ENCODE measurements at regions not wholly inside any gene's neighbourhood (a gene's known extent, or its start where the extent isn't known, plus 50 kb on each side); places are given as distances from the start of the nearest gene placed in this dataset.
A peak's percentile ranks its signal among the peaks of the same experiment; 100 is the strongest.

DNA sequence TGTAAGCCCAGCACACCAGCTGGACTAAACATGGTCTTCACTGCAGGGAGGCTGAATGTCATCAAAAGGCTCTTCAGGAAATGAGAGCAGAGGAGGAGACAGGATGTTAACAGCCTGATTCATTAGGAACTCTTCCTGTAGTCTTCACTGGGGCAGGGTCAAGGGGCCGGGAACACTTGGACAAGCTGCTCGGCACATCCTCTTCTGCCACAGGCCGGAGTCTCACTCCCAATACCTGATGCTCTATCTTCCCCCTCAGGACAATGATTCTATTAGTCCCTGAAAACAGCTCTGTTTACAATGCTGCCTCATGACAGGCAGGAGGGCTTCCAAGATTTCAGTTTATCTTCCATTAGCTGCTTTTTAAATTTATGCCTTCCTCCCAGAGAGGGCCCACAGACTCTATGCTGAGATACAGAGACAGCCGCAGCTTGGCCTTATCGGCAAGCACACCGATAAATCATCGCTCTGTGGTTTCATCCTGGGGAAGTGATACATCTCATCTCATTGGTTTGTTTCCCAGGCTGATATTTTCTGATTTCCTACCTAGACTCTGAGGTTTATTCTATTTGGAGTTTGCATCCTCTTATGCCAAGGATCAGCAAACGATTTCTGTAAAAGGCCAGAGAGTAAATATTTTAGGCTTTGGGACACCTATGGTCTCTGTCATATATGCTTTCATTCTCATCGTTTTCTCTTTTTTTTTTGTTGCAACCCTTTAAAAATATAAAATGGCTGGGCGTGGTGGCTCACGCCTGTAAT, 214.0 kb upstream of the ASIC2 start:
- ATAC-seq (peak; percentile 48), FAIRE-seq (no peak), DNase-seq (ENCODE audit: low read depth, low spot score) (no peak)
- Histone ChIP-seq H3K27ac (ENCODE audit: control insufficient read depth, insufficient read depth) (no peak overlapping the region), H3K9me3 (replicated peaks; ENCODE audit: control insufficient read depth, insufficient read depth, low read length) (no peaks in the 10 kb centered on the region), H2AFZ (ENCODE audit: control insufficient read depth, low read depth, low read length) (no peak overlapping the region), H3K4me2 (ENCODE audit: control insufficient read depth, insufficient read depth) (no peak overlapping the region), H3K4me3 (no peak overlapping the region), H3K4me1 (ENCODE audit: control insufficient read depth, insufficient read depth, low read length) (no peaks in the 10 kb centered on the region), H3K36me3 (ENCODE audit: control insufficient read depth in 2 of 2, insufficient read depth in 2 of 2, low read length in 1 of 2) (no peaks in the 10 kb centered on the region), H3K79me2 (ENCODE audit: control insufficient read depth, insufficient read depth, low read length) (no peaks in the 10 kb centered on the region), H3K27me3 (replicated peaks in 1 of 2; ENCODE audit: control insufficient read depth in 2 of 2, insufficient read depth in 2 of 2, low read length in 1 of 2) (no peaks in the 10 kb centered on the region), H3K9ac (ENCODE audit: control insufficient read depth, insufficient read depth, low read length) (no peak overlapping the region), H4K20me1 (ENCODE audit: control insufficient read depth, insufficient read depth) (no peaks in the 10 kb centered on the region)
- CTCF ChIA-PET = interaction anchor here (1.5 to 1.8 kb wide), 2 partner anchors 12 to 49 kb away, joined by 4 to 11 read pairs; no protein-coding TSS in a partner anchor
- RAD21 ChIA-PET (ENCODE audit: unreplicated experiment) = no interaction called here
- BruUV-seq (replicated peaks) = no TSS peak
- WGBS (ENCODE audit: insufficient coverage, insufficient replicate concordance, low lambda C conversion rate, missing lambda C conversion rate) = 32% methylated on average over 11 of the region's 11 CpGs
- SMC1A ChIA-PET (ENCODE audit: uncharacterized antibody, unreplicated experiment) = no interaction called here
- TF ChIP-seq SUZ12 (IDR thresholded peaks at IDR 0.05; ENCODE audit: unreplicated experiment) = no peak
- no peak for TF ChIP-seq SP1 (IDR thresholded peaks at IDR 0.05; ENCODE audit: low read depth, low read length)
- TF ChIP-seq ZBED1 (IDR thresholded peaks at IDR 0.05; ENCODE audit: borderline replicate concordance) = no peak
- no peak for TF ChIP-seq MAX (IDR thresholded peaks at IDR 0.05; ENCODE audit: low read depth, low read length)
- TF ChIP-seq SREBF1 (IDR thresholded peaks at IDR 0.05; ENCODE audit: low read length) = no peak
- TF ChIP-seq CREB1 (IDR thresholded peaks at IDR 0.05; ENCODE audit: low read depth) = no peak
- TF ChIP-seq SMARCA5 (IDR thresholded peaks at IDR 0.05) = no peak
- no peak for TF ChIP-seq HDGF (IDR thresholded peaks at IDR 0.05)
- TF ChIP-seq FOS (IDR thresholded peaks at IDR 0.05; ENCODE audit: borderline replicate concordance, extremely low read depth, insufficient read length) = no peak
- no peak for TF ChIP-seq PAX8 (IDR thresholded peaks at IDR 0.05)
- no peak for TF ChIP-seq YY1 (IDR thresholded peaks at IDR 0.05; ENCODE audit: low read depth, low read length)
- intact Hi-C loops (cut with micrococcal nuclease; ENCODE audit: unreplicated experiment) (no loop called here), in situ Hi-C loops (cut with MboI) (no loop called here)
- POLR2A ChIA-PET = no interaction called here

Measured in GM12878 (cell line).